IMR-90 (cell line): ENCODE measurements at regions not wholly inside any gene's neighbourhood (a gene's known extent, or its start where the extent isn't known, plus 50 kb on each side); places are given as distances from the start of the nearest gene placed in this dataset.

Source experiments
- ATAC-seq: fragments of 200-7000 bp; cut with Tn5 transposase; 2 replicates; pipeline ENCODE4 v1.9.1; 2020; ENCODE audit warnings: low read depth, mild to moderate bottlenecking, moderate library complexity
- BruUV-seq: library from RNA; stranded (reverse); fragments of 400-500 nt; replicated peaks from 2 replicates; lab custom pipeline; 2021; lab: Mats Ljungman, UMichigan
- CTCF ChIA-PET: fragments of 300-600 bp; formaldehyde crosslinking; extraction: SDS; loops from one replicate; lab custom pipeline; 2021; ENCODE audit warnings: antibody characterized with exemption; lab: Yijun Ruan, JAX
- POLR2A ChIA-PET: fragments of 300-600 bp; sonication (Branson Sonifier 250); formaldehyde crosslinking; loops from one replicate; lab custom pipeline; 2022; ENCODE audit warnings: antibody characterized with exemption; ENCODE audit not compliant: unreplicated experiment; lab: Charles Lee
- DNase-seq: peaks from one replicate; pipeline ENCODE4 v3.0.0; 2013
- H2AFZ ChIP-seq: replicated peaks from 2 replicates; pipeline ENCODE3; 2013; ENCODE audit warnings: low read length, mild to moderate bottlenecking; ENCODE audit not compliant: poor library complexity
- H2AK5ac ChIP-seq: 2 replicates; pipeline ENCODE4 v1.6.1; 2013; ENCODE audit warnings: low read depth, low read length, inconsistent platforms
- H2AK9ac ChIP-seq: replicated peaks from 2 replicates; pipeline ENCODE3; 2013; ENCODE audit warnings: mild to moderate bottlenecking, low read depth, low read length, moderate library complexity; ENCODE audit not compliant: poor library complexity
- H2BK120ac ChIP-seq: 2 replicates; pipeline ENCODE4 v1.6.1; 2013; ENCODE audit warnings: low read depth, low read length, inconsistent platforms
- H2BK15ac ChIP-seq: 3 replicates; pipeline ENCODE4 v1.6.1; 2013; ENCODE audit warnings: low read depth, low read length, inconsistent platforms
- H2BK20ac ChIP-seq: 2 replicates; pipeline ENCODE4 v1.6.1; 2013; ENCODE audit warnings: low read depth, mild to moderate bottlenecking, inconsistent platforms, low read length, moderate library complexity
- H2BK5ac ChIP-seq: 2 replicates; pipeline ENCODE4 v1.6.1; 2013; ENCODE audit warnings: mild to moderate bottlenecking, low read depth, low read length, inconsistent platforms; ENCODE audit not compliant: poor library complexity, severe bottlenecking
- H3K14ac ChIP-seq: replicated peaks from 2 replicates; pipeline ENCODE4 v1.6.1; 2013; ENCODE audit warnings: low read depth, low read length, inconsistent platforms
- H3K18ac ChIP-seq: 2 replicates; pipeline ENCODE4 v1.6.1; 2013; ENCODE audit warnings: low read depth, low read length, control low read depth
- H3K23ac ChIP-seq: 2 replicates; pipeline ENCODE4 v1.6.1; 2013; ENCODE audit warnings: low read depth, low read length, inconsistent platforms
- H3K27ac ChIP-seq: 2 replicates; pipeline ENCODE4 v1.5.1; 2013; ENCODE audit warnings: mild to moderate bottlenecking, control low read depth, low read length; ENCODE audit not compliant: insufficient read depth
- H3K27me3 ChIP-seq: 2 replicates; pipeline ENCODE4 v1.6.1; 2013; ENCODE audit warnings: low read length; ENCODE audit not compliant: control insufficient read depth, insufficient read depth
- H3K36me3 ChIP-seq: 2 replicates; pipeline ENCODE4 v1.6.1; 2013; ENCODE audit warnings: low read length, mixed read lengths; ENCODE audit not compliant: control insufficient read depth, insufficient read depth
- H3K4ac ChIP-seq: 2 replicates; pipeline ENCODE4 v1.6.1; 2013; ENCODE audit warnings: low read depth, low read length, inconsistent platforms
- H3K4me1 ChIP-seq: 2 replicates; pipeline ENCODE4 v1.6.1; 2013; ENCODE audit warnings: low read length, mixed read lengths; ENCODE audit not compliant: control insufficient read depth, insufficient read depth
- H3K4me2 ChIP-seq: 2 replicates; pipeline ENCODE4 v1.6.1; 2013; ENCODE audit warnings: low read depth, mild to moderate bottlenecking, control low read depth, low read length, moderate library complexity
- H3K4me3 ChIP-seq: 2 replicates; pipeline ENCODE4 v1.5.1; 2013; ENCODE audit warnings: low read depth, mild to moderate bottlenecking, control low read depth, low read length, moderate library complexity; ENCODE audit not compliant: insufficient read depth
- H3K56ac ChIP-seq: 2 replicates; pipeline ENCODE4 v1.6.1; 2013; ENCODE audit warnings: low read length, inconsistent platforms; ENCODE audit not compliant: insufficient read depth; ENCODE audit errors: extremely low read depth
- H3K79me1 ChIP-seq, 2 experiments: 2 replicates each; pipeline ENCODE4 v1.6.1; 2013; ENCODE audit warnings: low read length in 2 of 2, inconsistent platforms in 1 of 2, low read depth in 1 of 2
- H3K9ac ChIP-seq: 2 replicates; pipeline ENCODE4 v1.6.1; 2013; ENCODE audit warnings: low read depth, low read length, control low read depth
- H3K9me1 ChIP-seq: 2 replicates; pipeline ENCODE4 v1.6.1; 2013; ENCODE audit warnings: low read length, inconsistent platforms; ENCODE audit not compliant: insufficient read depth
- H3K9me3 ChIP-seq: 2 replicates; pipeline ENCODE4 v1.6.1; 2013; ENCODE audit warnings: low read length; ENCODE audit not compliant: control insufficient read depth, insufficient read depth
- H4K20me1 ChIP-seq: 2 replicates; pipeline ENCODE4 v1.6.1; 2013; ENCODE audit warnings: low read length, inconsistent platforms; ENCODE audit not compliant: insufficient read depth
- H4K5ac ChIP-seq: 2 replicates; pipeline ENCODE4 v1.6.1; 2013; ENCODE audit warnings: mild to moderate bottlenecking, low read depth, low read length, control low read depth
- H4K8ac ChIP-seq, 2 experiments: 2 replicates each; pipeline ENCODE4 v1.6.1; 2013; ENCODE audit warnings: low read depth in 2 of 2, low read length in 2 of 2, control low read depth in 1 of 2, inconsistent platforms in 1 of 2
- H4K91ac ChIP-seq: 2 replicates; pipeline ENCODE4 v1.6.1; 2013; ENCODE audit warnings: low read depth, low read length, inconsistent platforms; ENCODE audit not compliant: insufficient read depth
- BHLHE40 ChIP-seq: fragments of 150-350 bp; IDR thresholded peaks from 2 replicates; pipeline ENCODE4 v1.6.1; 2016; ENCODE audit warnings: mild to moderate bottlenecking, low read depth, low read length
- WGBS, 2 experiments: methylation state at CpG; one replicate each; pipeline versions ENCODE4 v1.1.5 to v1.1.7; 2013; ENCODE audit warnings: missing lambda C conversion rate in 2 of 2; ENCODE audit not compliant: insufficient read length in 1 of 2; ENCODE audit errors: extremely low coverage in 2 of 2; 5-methylcytosine and 5-hydroxymethylcytosine counted together
- dilution Hi-C: fragments of 300-500 bp; cut with HindIII; formaldehyde crosslinking; loops from one replicate; pipeline ENCODE4 v1.14.3; 2018; ENCODE audit warnings: low sequenced_read_pairs; ENCODE audit not compliant: unreplicated experiment
- in situ Hi-C: fragments of 300-500 bp; cut with MboI; formaldehyde crosslinking; loops from 3 replicates; pipeline ENCODE4 v1.14.3; 2019; ENCODE audit warnings: low sequenced_read_pairs, inconsistent platforms, mixed read lengths
- intact Hi-C: fragments of 100-400 bp; cut with micrococcal nuclease; formaldehyde crosslinking; loops from 2 replicates; pipeline ENCODE4 v1.10.0; 2022
- TF ChIP-seq, protein P1 (sequence below): fragments of 150-350 bp; IDR thresholded peaks from 2 replicates; pipeline ENCODE4 v1.6.1; 2017; ENCODE audit warnings: mild to moderate bottlenecking, antibody characterized with exemption, low read length, low read depth

DNA sequence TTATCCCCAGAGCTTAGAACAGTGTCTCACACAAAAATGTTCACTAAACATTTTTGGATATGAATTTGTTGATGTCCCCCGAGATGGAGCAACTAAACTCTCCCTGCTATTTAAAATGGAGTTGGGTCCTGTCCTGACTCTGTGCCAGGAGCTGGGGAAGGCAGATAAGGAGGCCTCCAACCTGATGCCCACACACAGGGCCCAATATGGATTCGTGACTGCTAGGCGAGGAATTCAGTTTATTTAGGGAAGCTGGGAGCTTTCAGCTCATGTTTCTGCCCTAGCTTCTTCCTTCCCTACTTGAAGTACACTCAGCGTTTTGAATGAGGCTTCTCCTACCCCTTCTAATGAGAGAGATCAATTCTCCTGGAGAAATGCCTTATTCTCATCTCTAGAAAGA is 373.0 kb upstream of the LARGE1 start:
- dilution Hi-C loops (no loop called here), intact Hi-C loops (no loop called here), in situ Hi-C loops (no loop called here)
- H4K20me1 ChIP-seq, result no peaks in the 10 kb centered on the region
- no peak overlapping the region for H4K91ac ChIP-seq
- no peak for TF ChIP-seq BHLHE40
- TF ChIP-seq, protein P1, sequence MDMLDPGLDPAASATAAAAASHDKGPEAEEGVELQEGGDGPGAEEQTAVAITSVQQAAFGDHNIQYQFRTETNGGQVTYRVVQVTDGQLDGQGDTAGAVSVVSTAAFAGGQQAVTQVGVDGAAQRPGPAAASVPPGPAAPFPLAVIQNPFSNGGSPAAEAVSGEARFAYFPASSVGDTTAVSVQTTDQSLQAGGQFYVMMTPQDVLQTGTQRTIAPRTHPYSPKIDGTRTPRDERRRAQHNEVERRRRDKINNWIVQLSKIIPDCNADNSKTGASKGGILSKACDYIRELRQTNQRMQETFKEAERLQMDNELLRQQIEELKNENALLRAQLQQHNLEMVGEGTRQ, result no peak
- no peak for DNase-seq
- H2AFZ ChIP-seq, result no peak overlapping the region
- no peak overlapping the region for H3K56ac ChIP-seq
- no peaks in the 10 kb centered on the region for H3K79me1 ChIP-seq
- no peak overlapping the region for H3K9ac ChIP-seq
- no peak overlapping the region for H3K18ac ChIP-seq
- H3K9me3 ChIP-seq, result peaks cover 10% of the 10 kb centered on the region
- H3K27me3 ChIP-seq, result no peaks in the 10 kb centered on the region
- no peak overlapping the region for H2BK15ac ChIP-seq
- no peaks in the 10 kb centered on the region for H3K9me1 ChIP-seq
- H4K5ac ChIP-seq, result no peak overlapping the region
- no peak overlapping the region for H3K23ac ChIP-seq
- POLR2A ChIA-PET, result no interaction called here
- H2BK5ac ChIP-seq, result no peak overlapping the region
- no peak overlapping the region for H4K8ac ChIP-seq
- H3K14ac ChIP-seq, result no peak overlapping the region
- no peaks in the 10 kb centered on the region for H3K4me1 ChIP-seq
- H3K4me3 ChIP-seq, result no peak overlapping the region
- no peak overlapping the region for H2AK9ac ChIP-seq
- no peak overlapping the region for H3K4ac ChIP-seq
- H2BK20ac ChIP-seq, result no peak overlapping the region
- H3K4me2 ChIP-seq, result no peak overlapping the region
- no peak for ATAC-seq
- H3K27ac ChIP-seq, result no peak overlapping the region
- no CpG with 5 or more reads among the region's 4 CpGs for WGBS, 2 experiments
- CTCF ChIA-PET, result no interaction called here
- no peaks in the 10 kb centered on the region for H3K36me3 ChIP-seq
- BruUV-seq, result no TSS peak
- H2AK5ac ChIP-seq, result no peak overlapping the region
- H2BK120ac ChIP-seq, result no peak overlapping the region
